HepG2 (cell line): ENCODE measurements at regions not wholly inside any gene's neighbourhood (a gene's known extent, or its start where the extent isn't known, plus 50 kb on each side); places are given as distances from the start of the nearest gene placed in this dataset.

Source experiments
- ATAC-seq: fragments of 200-7000 bp; cut with Tn5 transposase; 3 replicates; pipeline ENCODE4 v1.9.1; 2020; ENCODE audit warnings: mild to moderate bottlenecking, moderate library complexity
- BruUV-seq: library from RNA; stranded (reverse); fragments of 400-500 nt; replicated peaks from 2 replicates; lab custom pipeline; 2021; lab: Mats Ljungman, UMichigan
- CTCF ChIA-PET: fragments of 300-600 bp; formaldehyde crosslinking; extraction: SDS; loops from one replicate; lab custom pipeline; 2021; ENCODE audit warnings: low total read pairs, inconsistent platforms, low intra/inter-chr PET ratio; lab: Yijun Ruan, JAX
- POLR2A ChIA-PET: fragments of 350-600 bp; sonication (Branson Sonifier 250); formaldehyde crosslinking; loops from one replicate; lab custom pipeline; 2020; ENCODE audit warnings: antibody characterized with exemption, inconsistent platforms; lab: Yijun Ruan, JAX
- DNase-seq: peaks from one replicate; pipeline ENCODE4 v3.0.0-alpha.2; 2015; ENCODE audit warnings: low spot score
- FAIRE-seq: peaks from 3 replicates; lab custom pipeline; 2011; peaks lifted over from hg19 to GRCh38; lab: Jason Lieb, UNC
- H2AFZ ChIP-seq: one replicate; pipeline ENCODE4 v1.6.1; 2011; ENCODE audit warnings: low read length, inconsistent platforms
- H3K27ac ChIP-seq: fragments of 300-600 bp; 3 replicates; pipeline ENCODE4 v1.8.0; 2011; ENCODE audit warnings: mixed run types, mild to moderate bottlenecking, mixed read lengths, low read length, inconsistent platforms; ENCODE audit not compliant: insufficient read depth; ENCODE audit errors: extremely low read length
- H3K27me3 ChIP-seq, 2 experiments: fragments of 200-600 bp in 1 of 2; 2 replicates in 1 of 2; 3 replicates in 1 of 2; pipeline versions ENCODE4 v1.6.0 to v1.8.0; 2011; ENCODE audit warnings: low read length in 2 of 2, mild to moderate bottlenecking in 2 of 2, moderate library complexity in 2 of 2, inconsistent platforms in 1 of 2; ENCODE audit not compliant: insufficient read depth in 2 of 2, control insufficient read depth in 1 of 2
- H3K36me3 ChIP-seq, 2 experiments: fragments of 200-600 bp in 1 of 2; replicated peaks in 1 of 2; 2 replicates in 1 of 2; 3 replicates in 1 of 2; pipeline versions ENCODE4 v1.5.1 to v1.8.0; 2011; ENCODE audit warnings: low read length in 2 of 2, inconsistent platforms in 1 of 2; ENCODE audit not compliant: insufficient read depth in 2 of 2, control insufficient read depth in 1 of 2
- H3K4me1 ChIP-seq: 2 replicates; pipeline ENCODE4 v1.5.1; 2012; ENCODE audit warnings: low read length, inconsistent platforms; ENCODE audit not compliant: insufficient read depth
- H3K4me2 ChIP-seq: 2 replicates; pipeline ENCODE4 v1.6.0; 2011; ENCODE audit warnings: low read depth, low read length, inconsistent platforms
- H3K4me3 ChIP-seq, 3 experiments: fragments of 200-600 bp in 1 of 3; sonication (generic), shearing (Covaris generic) in 1 of 3; replicated peaks in 1 of 3; 2 replicates each; pipeline ENCODE4 v1.5.1; 2011 to 2016; ENCODE audit warnings: low read length in 3 of 3, inconsistent platforms in 2 of 3, low read depth in 2 of 3, mild to moderate bottlenecking in 2 of 3, control low read depth in 1 of 3, mixed read lengths in 1 of 3; ENCODE audit not compliant: insufficient read depth in 1 of 3
- H3K79me2 ChIP-seq: one replicate; pipeline ENCODE4 v1.6.1; 2011; ENCODE audit warnings: low read length, inconsistent platforms; ENCODE audit not compliant: insufficient read depth
- H3K9ac ChIP-seq: 2 replicates; pipeline ENCODE4 v1.6.0; 2011; ENCODE audit warnings: mild to moderate bottlenecking, low read depth, low read length, inconsistent platforms; ENCODE audit not compliant: insufficient read depth
- H3K9me3 ChIP-seq: 2 replicates; pipeline ENCODE4 v1.5.1; 2012; ENCODE audit warnings: mild to moderate bottlenecking, low read length
- H4K20me1 ChIP-seq: 2 replicates; pipeline ENCODE4 v1.6.0; 2011; ENCODE audit warnings: inconsistent platforms, mild to moderate bottlenecking, low read length, moderate library complexity; ENCODE audit not compliant: insufficient read depth
- DNMT1 ChIP-seq: sonication (generic); formaldehyde crosslinking; IDR thresholded peaks from 2 replicates; pipeline ENCODE4 v1.5.1; 2020; ENCODE audit warnings: mild to moderate bottlenecking, missing genetic modification reagents
- FOSL1 ChIP-seq: sonication (generic); formaldehyde crosslinking; IDR thresholded peaks from 2 replicates; pipeline ENCODE4 v1.9.0; 2021; ENCODE audit warnings: missing genetic modification reagents, borderline replicate concordance
- FOXO1 ChIP-seq: sonication (generic); formaldehyde crosslinking; IDR thresholded peaks from 2 replicates; pipeline ENCODE4 v1.4.0; 2020; ENCODE audit warnings: missing genetic modification reagents
- MAFG ChIP-seq: sonication (generic); formaldehyde crosslinking; IDR thresholded peaks from 2 replicates; pipeline ENCODE4 v1.5.1; 2020; ENCODE audit warnings: mild to moderate bottlenecking, missing genetic modification reagents
- NFIC ChIP-seq: IDR thresholded peaks from 2 replicates; pipeline ENCODE4 v1.6.1; 2012; ENCODE audit warnings: mild to moderate bottlenecking, low read length, inconsistent platforms
- NFKB2 ChIP-seq: sonication (generic); formaldehyde crosslinking; IDR thresholded peaks from 2 replicates; pipeline ENCODE4 v1.4.0; 2020; ENCODE audit warnings: missing genetic modification reagents, borderline replicate concordance
- SP5 ChIP-seq: IDR thresholded peaks from 2 replicates; pipeline ENCODE4 v1.6.1; 2016; ENCODE audit warnings: low read depth, borderline replicate concordance
- ZBTB20 ChIP-seq: sonication (generic); formaldehyde crosslinking; IDR thresholded peaks from 2 replicates; pipeline ENCODE4 v1.8.1; 2023; ENCODE audit warnings: missing genetic modification reagents, low read depth, mild to moderate bottlenecking, borderline replicate concordance
- ZBTB21 ChIP-seq: sonication (generic); formaldehyde crosslinking; IDR thresholded peaks from 2 replicates; pipeline ENCODE4 v1.4.0; 2020; ENCODE audit warnings: missing genetic modification reagents
- ZNF180 ChIP-seq: sonication (generic); formaldehyde crosslinking; IDR thresholded peaks from 2 replicates; pipeline ENCODE4 v1.4.0; 2020; ENCODE audit warnings: low read depth, missing genetic modification reagents, borderline replicate concordance
- ZNF510 ChIP-seq: sonication (generic); formaldehyde crosslinking; IDR thresholded peaks from 2 replicates; pipeline ENCODE4 v1.4.0; 2020; ENCODE audit warnings: low read depth, mild to moderate bottlenecking, missing genetic modification reagents
- ZNF879 ChIP-seq: sonication (generic); formaldehyde crosslinking; IDR thresholded peaks from 2 replicates; pipeline ENCODE4 v1.8.1; 2023; ENCODE audit warnings: missing genetic modification reagents
- WGBS: methylation state at CpG from one replicate; pipeline ENCODE4 v1.1.6; 2017; ENCODE audit warnings: low lambda C conversion rate; 5-methylcytosine and 5-hydroxymethylcytosine counted together
- in situ Hi-C: cut with HindIII; loops from 2 replicates; pipeline ENCODE4 v1.10.0; 2017; ENCODE audit warnings: low pct_unique_long_range_greater_than_20kb; ENCODE audit not compliant: extremely low pct_ligation_motif_present
- intact Hi-C: fragments of 100-400 bp; cut with micrococcal nuclease; formaldehyde crosslinking; loops from one replicate; pipeline ENCODE4 v1.10.0; 2022; ENCODE audit not compliant: unreplicated experiment
- TF ChIP-seq, protein P1 (sequence below): sonication (generic); formaldehyde crosslinking; IDR thresholded peaks from 2 replicates; pipeline ENCODE4 v1.4.0; 2020; ENCODE audit warnings: mild to moderate bottlenecking, missing genetic modification reagents

GRCh38 chr10:121048749-121049148 lies 197.6 kb downstream of the WDR11 start:
- ChIA-PET CTCF (no interaction called here), POLR2A (no interaction called here)
- TF ChIP-seq SP5 (no peak), ZNF879 (CRISPR knock-in tag) (no peak), NFIC (no peak), ZBTB20 (CRISPR knock-in tag) (no peak), FOXO1 (no peak), ZNF180 (CRISPR knock-in tag) (no peak), ZNF510 (no peak), NFKB2 (CRISPR knock-in tag) (no peak), MAFG (CRISPR knock-in tag) (no peak), DNMT1 (CRISPR knock-in tag) (no peak), ZBTB21 (no peak), FOSL1 (no peak)
- TF ChIP-seq, protein P1, sequence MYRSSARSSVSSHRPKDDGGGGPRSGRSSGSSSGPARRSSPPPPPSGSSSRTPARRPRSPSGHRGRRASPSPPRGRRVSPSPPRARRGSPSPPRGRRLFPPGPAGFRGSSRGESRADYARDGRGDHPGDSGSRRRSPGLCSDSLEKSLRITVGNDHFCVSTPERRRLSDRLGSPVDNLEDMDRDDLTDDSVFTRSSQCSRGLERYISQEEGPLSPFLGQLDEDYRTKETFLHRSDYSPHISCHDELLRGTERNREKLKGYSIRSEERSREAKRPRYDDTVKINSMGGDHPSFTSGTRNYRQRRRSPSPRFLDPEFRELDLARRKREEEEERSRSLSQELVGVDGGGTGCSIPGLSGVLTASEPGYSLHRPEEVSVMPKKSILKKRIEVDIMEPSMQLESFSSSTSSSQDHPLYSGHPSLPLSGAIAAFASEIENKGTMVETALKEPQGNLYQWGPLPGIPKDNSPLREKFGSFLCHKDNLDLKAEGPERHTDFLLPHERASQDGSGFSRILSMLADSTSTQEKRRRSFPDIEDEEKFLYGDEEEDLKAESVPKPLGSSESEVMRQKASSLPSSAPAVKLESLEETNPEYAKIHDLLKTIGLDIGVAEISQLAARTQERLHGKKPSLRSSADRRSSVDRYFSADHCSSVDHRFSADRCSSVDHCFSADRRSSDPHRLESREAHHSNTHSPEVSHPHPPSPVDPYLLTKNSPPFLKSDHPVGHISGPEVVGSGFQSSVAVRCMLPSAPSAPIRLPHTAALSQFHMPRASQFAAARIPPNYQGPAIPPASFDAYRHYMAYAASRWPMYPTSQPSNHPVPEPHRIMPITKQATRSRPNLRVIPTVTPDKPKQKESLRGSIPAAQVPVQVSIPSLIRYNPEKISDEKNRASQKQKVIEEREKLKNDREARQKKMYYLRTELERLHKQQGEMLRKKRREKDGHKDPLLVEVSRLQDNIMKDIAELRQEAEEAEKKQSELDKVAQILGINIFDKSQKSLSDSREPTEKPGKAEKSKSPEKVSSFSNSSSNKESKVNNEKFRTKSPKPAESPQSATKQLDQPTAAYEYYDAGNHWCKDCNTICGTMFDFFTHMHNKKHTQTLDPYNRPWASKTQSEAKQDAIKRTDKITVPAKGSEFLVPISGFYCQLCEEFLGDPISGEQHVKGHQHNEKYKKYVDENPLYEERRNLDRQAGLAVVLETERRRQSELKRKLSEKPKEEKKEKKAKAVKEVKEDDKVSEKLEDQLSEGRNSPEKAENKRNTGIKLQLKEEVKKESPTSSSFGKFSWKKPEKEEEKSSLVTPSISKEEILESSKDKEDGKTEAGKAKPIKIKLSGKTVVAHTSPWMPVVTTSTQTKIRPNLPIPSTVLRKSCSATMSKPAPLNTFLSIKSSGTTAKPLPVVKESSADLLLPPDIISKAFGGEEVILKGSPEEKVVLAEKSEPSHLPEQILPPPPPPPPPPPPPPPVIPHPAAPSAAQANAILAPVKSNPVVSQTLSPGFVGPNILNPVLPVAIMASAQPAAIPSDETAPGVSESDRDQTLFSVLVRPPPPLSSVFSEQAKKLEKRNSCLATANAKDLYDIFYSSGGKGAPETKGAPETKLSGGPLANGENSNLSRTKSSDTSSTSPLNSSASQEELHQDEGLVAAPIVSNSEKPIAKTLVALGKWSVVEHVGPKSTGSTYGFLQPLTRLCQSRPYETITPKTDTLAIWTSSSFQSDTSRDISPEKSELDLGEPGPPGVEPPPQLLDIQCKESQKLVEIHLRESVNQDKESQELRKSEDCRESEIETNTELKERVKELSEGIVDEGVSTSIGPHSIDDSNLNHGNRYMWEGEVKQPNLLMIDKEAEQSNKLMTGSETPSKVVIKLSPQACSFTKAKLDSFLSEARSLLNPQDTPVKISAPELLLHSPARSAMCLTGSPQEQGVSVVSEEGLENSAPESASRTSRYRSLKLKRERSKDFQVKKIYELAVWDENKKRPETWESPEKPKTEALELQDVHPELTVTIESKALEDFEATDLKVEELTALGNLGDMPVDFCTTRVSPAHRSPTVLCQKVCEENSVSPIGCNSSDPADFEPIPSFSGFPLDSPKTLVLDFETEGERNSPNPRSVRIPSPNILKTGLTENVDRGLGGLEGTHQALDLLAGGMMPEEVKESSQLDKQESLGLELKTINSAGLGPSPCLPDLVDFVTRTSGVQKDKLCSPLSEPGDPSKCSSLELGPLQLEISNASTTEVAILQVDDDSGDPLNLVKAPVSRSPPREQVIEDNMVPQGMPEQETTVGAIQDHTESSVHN: no peak
- intact Hi-C loops (no loop called here), in situ Hi-C loops (no loop called here)
- no peaks in the 10 kb centered on the region for H4K20me1 ChIP-seq
- DNase-seq: no peak
- H3K4me2 ChIP-seq: no peak overlapping the region
- no peak overlapping the region for H3K4me3 ChIP-seq
- no peak for FAIRE-seq
- no peak overlapping the region for H3K27ac ChIP-seq
- H3K36me3 ChIP-seq: no peaks in the 10 kb centered on the region
- WGBS: 84% methylated on average over 3 of the region's 3 CpGs
- H3K27me3 ChIP-seq: no peaks in the 10 kb centered on the region
- no peaks in the 10 kb centered on the region for H3K79me2 ChIP-seq
- peaks cover 15% of the 10 kb centered on the region for H3K4me1 ChIP-seq
- BruUV-seq: no TSS peak
- no peak overlapping the region for H3K9ac ChIP-seq
- ATAC-seq: no peak
- no peaks in the 10 kb centered on the region for H3K9me3 ChIP-seq
- no peak overlapping the region for H2AFZ ChIP-seq
